NCI-H2196 (cell line): ENCODE measurements at regions not wholly inside any gene's neighbourhood (a gene's known extent, or its start where the extent isn't known, plus 50 kb on each side); places are given as distances from the start of the nearest gene placed in this dataset.

ENCODE experiments used
- DNase-seq: peaks from one replicate; lab custom pipeline; 2025; ENCODE audit not compliant: unreplicated experiment; lab: John Stamatoyannopoulos, UW

DNA sequence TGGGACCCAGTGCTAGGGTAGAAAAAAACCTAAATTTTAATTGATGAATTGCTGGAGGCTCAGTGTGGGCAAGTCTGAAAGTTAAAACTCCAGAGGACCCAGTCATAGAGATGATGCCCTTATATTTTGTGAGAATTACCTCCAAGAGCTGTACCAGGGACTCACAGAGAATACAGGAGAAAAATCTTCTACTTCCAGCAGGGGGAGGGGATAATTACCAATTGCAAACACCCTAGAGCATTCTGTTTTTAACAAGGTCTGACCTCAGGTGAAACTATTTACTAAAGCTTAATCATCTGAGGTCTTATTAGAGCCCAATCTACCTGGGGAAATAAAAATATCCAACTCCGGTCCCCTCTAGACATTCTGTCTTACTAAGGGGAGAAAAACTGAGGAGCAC is 994.7 kb upstream of the MIR17HG start:
- no peak for DNase-seq

DNA sequence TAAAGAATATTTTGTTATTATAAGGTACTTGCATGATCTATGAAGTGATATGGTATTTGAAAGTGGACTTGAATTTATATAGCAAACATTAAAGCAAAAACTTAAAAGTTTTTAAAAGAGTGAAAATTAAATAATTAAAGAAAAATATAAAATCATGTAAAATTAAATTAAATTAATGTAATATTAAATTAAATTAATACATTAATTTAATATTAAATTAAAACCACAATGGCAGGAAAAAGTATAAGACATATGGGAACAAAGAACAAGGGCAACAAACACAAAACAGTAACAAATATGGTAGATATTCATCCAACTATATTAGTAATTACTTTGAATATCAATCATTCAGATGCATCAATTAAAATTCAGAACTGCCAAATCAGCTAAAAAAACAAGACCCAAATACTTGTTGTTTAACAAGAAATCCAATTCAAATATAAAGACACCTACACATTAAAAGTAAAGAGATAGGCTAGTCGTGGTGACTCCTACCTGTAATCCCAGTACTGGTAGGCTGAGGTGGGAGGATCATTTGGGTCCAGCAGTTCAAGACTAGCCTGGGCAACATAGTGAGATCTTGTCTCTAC is 992.2 kb upstream of the MIR17HG start:
- DNase-seq = no peak

DNA sequence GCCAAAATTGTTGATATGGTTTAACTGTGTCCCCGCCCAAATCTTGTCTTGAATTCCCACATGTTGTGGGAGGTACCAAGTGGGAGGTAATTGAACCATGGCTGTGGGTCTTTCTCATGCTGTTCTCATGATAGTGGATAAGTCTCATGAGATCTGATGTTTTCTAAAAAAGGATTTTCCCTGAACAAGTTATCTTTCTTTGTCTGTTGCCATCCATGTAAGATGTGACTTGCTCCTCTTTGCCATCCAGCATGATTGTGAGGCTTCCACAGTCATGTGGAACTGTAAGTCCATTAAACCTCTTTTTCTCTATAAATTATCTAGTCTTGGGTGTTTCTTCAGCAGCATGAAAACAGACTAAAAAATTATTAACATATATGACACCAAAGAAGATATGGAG is 986.7 kb upstream of the MIR17HG start:
- DNase-seq = no peak

DNA sequence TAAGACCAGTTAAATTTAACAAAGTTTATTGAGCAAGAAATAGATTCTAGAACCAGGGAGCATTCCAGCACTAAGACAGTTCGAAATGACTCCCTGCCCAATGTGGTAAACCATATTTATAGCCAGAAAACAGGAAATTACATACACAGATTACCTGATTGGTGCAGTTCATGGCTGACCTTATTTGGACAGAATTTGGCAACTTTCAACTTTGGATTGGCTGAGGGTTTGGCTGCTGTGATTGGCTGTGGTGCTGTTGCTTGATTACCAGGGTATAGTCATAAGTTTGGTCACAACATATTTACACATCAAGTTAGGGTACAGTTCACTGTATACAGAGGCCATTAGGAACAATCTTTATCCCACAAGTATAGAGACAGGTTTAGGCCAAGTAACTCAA is 984.8 kb upstream of the MIR17HG start:
- no peak for DNase-seq

DNA sequence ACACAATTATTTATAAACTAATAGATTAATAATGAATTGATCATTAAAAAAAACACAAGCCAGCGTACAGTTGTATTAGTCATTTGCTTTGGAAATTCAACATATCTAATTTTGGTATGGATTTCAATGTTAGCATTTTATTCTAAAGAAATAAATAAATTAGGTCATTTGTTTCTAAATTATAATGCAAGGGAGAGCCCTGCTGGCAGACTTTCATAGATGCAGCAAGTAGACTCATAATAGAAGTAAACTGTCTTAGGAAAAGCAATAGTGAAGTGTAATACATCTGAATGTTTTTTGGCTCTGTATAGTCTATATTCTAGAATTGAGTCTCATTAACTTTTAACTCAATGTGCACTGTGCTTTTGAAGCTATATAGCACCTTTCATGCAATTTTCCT is 982.4 kb upstream of the MIR17HG start:
- no peak for DNase-seq

DNA sequence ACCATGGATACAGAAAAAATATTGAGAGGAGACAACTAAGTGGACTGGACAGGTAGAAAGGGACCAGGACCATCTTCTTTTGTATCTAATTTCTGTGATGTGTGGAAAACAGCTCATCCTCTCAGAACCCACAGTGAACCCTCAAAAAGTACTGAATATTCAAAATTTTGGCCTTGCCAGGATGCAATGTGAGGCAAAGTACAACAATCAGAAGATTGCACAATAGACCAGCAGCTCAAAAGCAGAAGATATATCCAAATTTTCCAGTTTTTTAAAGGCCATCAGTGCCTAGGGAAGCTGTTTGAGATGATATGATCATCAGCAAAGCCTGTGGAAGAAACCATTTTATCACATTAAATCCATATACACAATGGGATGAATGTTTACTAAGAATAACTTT is 973.3 kb upstream of the MIR17HG start:
- no peak for DNase-seq

DNA sequence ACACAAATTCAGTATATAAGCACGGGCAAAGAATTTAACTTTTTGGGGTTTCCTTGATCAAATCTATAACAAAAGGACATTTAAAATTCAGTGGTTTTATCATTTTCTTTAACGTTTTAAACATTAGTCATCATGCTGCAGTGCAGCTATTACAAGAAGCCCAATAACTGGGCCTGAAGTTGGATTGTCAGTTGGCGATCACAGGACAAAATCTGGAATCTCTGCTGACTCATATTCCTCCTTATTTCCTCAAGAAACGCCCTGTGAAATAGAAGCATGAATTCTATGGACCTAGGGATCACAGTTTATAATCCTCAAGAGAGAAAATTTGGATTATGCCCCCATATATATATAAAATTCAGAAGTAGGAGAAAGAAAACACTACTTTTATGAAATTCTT is 971.6 kb upstream of the MIR17HG start:
- no peak for DNase-seq

DNA sequence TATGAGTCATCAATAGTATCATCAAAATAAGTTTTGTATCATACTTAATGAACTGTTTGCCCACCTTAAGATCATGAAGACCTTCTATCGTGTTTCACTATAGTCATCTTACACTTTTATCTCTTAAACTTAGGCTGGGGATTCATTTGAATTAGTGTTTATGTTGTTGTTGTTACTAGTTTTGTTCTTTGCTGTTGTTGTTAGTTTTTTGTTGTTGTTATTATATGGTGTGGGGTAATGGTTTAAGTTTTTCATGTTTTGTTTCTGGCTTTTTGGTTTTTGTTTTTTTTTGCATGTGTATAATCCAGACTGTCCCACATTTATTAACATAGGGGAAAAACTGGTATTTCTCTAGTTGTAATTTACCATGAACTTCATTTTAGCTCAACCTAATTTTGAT is 965.1 kb upstream of the MIR17HG start:
- no peak for DNase-seq

DNA sequence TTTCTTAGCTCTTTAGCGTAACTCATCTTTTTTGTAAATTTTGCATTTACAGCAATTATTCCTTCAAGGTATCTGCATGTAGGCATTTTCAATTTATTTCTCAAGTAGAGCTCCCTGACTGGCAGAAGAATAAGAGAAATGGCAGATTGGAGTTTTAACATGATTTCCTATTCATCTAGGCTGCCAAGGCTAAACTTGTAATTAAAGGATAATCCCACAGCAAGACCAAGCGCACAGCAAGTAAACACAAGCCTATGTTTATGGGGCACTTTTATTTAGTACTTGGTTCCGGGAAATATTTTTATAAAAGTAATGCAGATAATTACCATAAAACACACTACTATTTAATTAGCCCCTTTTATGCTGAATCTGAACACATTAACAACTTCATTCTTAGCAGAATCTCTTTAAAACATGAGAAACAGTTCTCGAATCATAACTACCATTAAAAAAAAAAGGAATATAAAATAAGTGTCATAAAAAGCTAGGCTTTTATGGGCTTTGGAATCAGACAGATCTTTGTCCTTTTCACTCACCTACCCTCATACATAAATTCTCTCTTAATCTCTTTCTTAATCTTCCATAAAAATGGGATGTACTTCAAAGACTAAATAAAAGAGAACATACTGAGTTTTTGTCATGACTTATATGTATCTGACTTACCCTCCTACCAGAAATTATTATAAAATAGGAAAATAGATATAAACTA is 961.6 kb upstream of the MIR17HG start:
- DNase-seq = no peak

DNA sequence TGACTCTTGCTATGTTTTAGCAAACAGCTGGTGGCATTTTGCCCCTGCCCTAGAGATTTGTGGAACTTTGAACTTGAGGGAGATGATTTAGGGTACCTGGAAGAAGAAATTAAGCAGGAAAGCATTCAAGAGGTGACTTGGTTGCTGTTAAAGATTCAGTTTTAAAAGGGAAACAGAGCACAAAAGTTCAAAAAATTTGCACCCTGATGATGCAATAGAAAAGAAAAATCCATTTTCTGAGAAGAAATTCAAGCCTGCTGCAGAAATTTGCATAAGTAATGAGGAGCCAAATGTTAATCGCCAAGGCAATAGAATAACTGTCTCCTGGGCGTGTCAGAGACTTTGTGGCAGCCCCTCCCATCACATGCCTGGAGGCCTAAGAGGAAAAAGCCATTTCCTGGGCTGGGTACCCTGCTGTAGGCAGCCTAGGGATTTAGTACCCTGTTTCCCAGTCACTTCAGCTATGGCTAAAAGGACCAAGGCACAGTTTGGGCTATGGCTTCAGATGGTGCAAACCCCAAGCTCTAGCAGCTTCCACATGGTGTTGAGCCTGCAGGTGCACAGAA is 958.5 kb upstream of the MIR17HG start:
- no peak for DNase-seq

DNA sequence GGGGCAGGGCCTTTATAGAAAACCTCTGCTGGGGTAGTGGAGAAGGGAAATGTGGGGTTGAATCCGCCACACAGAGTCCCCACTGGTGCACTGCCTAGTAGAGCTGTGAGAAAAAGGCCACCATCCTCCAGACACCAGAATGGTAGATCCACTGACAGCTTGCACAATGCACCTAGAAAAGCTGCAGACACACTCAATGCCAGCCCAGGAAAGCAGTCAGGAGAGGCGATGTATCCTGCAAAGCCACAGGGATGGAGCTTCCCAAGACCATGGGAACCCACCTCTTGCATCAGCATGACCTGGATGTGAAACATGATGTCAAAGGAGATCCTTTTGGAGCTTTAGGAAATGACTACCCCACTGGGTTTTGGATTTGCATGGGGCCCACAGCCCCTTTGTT is 958.0 kb upstream of the MIR17HG start:
- no peak for DNase-seq

DNA sequence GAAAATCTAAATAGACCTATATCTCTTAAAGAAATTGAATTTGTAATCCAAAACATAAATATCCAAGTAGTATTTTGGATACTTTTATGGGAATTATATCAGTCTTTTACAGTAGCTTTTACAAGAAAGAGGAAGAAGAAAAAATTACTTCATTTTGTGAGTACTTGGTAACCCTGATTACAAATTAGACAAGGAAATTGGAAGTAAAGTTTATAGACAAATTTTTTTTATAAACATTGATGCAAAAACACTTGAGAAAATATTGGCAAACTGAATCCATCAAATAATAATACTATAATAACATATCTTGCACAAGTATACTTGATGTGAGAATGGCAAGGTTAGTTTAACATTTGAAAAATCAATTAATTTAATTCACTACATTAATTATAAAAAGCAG is 954.1 kb upstream of the MIR17HG start:
- DNase-seq = no peak

DNA sequence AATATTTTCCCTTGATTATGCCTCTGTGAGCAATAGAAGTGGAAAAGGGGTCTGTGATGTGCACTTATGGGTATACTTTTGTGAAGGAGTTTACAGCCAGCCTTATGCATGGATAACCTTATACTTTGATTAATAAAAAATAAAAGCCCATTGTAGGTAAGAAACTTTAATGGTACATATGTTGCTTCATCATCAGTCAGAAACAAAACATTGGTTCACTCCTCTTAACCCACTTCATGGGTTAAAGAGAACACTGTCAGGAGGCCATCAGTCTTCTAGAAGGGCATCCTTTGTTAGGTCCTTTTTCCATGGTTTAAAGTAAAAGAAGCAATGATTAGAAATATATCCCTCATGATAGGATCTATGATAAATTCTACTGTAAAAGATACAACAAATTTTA is 952.1 kb upstream of the MIR17HG start:
- DNase-seq = no peak

DNA sequence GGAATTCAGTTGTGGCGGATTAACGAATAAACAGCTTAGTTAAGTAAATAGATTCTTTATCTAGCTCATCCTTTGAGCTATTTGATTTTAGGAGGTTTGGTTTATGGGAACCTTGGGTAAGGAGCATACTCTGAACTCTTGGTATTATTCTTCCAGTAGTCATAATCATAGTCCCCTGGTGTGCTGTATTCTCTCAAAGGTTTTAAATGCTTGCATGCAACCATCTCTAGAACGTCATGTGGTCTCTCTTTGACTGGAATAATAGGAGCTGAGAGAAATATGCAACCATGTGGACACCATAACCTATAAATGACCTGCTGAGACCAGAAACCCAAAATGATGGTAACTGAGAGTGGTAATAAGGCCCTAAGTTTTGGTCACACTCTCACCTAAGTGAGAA is 951.6 kb upstream of the MIR17HG start:
- DNase-seq = no peak

DNA sequence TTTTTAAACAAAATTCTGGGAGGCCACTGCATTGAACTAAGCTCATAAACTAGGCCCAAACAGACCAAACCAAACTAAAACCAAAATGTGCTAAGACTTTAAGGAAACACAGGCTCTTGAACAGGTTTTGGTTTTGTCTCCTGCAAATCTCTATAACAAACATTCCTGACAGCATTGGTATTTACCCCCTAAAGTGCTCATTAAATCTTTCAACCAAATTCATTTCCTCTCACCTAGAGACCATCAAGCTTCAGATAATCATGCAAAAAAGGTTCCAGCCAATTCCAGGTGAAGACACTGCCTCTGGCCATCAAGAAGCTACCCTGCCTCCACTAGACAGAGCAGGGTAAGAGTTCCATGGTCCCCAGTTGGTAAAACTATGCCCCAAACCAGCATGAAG is 951.2 kb upstream of the MIR17HG start:
- DNase-seq = no peak

DNA sequence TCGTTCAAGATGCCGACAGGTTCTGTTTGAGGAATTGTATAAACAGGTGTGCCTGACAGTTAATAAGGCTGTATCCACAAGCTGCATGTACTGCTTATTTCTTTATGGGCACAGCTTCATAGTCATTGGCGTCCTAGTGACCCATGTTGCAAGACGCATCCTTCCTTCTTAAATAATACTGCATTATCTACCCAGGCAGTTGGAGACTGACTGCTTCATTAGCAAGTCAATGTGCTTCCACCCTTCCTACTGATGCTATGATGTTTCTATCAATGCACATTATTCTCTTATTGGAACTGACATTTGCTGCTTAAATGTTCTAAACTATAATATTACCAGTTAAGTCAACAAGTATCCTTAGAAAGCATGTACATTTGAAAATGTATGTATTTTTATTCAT is 950.0 kb upstream of the MIR17HG start:
- DNase-seq = no peak

DNA sequence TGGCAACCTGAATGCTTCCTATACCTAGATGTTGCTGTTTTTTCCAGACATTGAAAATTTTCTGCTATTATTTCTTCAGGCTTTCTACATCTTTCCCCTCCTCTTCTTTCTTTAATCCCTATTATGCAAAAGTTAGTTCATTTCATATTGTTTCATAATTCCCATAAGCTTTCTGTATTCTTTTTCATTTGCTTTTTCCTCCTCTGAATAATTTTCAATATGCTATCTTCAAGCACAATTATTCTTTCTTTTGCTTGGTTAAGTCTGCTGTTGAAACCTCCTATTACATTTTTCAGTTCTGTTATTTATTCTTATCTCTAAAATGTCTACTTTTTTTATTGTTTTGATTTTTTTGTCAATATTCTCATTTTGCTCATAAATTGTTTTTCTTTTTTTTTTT is 947.1 kb upstream of the MIR17HG start:
- no peak for DNase-seq

DNA sequence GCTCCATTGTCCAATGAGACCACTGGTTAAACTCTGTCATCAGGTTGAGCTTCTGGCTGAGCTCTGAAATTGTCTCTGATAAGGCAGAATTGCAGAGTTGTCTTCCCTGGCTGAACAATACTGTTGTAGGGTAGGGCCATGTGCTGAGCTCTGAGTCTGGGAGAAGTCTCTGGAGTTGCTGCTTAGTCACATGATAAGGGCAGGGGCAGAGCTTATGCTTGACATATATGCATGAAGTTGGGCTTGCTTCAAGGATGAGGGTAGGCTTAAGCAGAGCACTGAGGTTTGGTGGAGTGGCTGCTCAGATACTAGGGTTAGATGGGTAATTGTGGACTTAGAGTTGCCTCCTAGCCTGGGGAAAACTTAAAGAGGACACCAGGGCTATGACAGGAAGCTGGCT is 946.3 kb upstream of the MIR17HG start:
- DNase-seq = no peak

DNA sequence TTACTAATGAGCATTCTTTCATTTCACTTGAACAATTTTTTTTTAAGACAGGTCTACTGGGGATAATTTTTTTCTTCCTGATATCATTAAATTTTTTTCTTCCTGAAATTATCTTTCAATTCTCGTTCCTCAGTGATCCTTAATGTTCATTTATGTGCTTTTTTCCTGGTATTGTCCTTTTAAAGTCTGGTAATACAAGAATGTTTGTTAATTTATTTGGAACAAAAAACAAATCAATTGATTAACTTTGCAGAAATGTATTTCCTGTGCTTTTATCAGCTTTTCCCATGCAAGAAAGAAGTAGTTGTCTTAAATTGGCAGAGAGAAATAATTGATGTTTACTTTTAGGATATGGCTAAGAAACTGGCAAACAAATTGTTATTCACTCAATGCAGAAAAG is 945.4 kb upstream of the MIR17HG start:
- DNase-seq = no peak

DNA sequence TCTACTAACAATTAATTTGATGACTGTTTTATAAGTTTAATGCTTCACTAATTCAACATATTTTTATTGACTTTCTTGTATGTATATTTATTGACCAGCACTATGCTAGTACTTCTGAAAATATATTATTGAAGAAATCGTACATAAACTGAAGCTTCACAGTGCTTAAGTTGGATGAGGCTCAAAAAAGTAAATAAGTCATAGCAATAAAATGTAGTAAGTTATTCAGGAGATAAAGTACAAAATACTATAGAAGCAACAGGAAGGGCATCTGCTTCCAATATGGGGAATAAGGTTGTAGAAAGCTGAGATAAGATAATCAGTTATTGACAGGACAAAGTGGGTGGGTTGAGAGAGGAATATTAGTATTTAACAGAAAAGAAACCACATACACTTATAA is 944.9 kb upstream of the MIR17HG start:
- no peak for DNase-seq

DNA sequence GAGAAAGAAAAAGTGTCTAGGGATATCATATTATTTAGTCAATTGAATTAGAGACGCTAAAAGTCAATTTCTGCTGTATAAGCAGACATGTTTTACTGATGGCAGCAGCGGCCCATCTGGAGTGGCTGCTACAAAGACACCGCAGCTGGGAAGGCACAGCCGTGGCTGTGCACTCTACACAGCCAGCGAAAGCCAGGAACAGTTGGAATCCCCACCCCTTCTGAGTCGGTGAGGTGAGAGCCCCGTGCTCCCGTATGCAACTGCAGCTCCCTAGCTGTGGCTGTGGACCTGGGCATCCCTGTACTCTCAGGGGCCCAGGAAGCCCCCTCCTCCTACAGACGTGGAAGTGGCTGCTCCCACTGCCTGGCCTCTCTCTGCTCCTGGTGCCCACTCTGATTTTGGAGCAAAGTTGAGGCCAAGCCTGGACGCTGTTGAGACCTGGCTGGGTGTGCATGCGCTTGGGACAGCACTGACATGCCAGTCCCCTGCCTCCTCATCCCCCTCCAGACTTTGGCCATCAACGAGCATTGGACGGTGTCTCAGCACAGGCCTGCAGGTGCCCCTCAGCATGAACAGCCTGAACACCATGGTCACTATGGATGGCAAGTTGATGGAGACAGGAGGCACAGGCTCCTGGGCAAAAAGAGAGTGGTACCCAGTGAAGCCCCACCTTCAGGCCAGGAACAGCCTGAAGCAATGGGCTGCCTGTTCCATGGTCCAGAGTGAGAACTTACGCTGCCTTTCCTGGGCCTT is 944.0 kb upstream of the MIR17HG start:
- DNase-seq = no peak

DNA sequence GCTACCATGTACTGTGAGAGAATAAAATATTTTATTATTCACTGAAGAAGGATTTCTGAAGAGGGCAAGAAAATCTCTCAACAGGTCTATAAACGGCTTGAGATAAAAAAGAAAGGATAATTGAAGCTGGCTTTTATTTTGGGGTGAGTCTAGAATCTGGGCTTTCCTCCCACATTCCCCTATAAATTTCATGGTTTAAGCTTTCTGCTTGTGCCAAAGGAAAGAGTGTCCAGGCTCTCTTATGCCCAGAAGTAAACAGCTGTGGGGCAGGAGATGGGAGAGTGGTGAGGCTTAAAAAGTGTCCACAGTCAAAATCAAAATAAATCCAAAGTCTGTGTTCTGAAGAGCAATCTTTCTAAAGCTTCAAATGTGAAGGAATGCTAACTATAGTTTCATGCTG is 942.2 kb upstream of the MIR17HG start:
- no peak for DNase-seq
